Esophagus (tissue), 2 donors: ENCODE measurements at regions not wholly inside any gene's neighbourhood (a gene's known extent, or its start where the extent isn't known, plus 50 kb on each side); places are given as distances from the start of the nearest gene placed in this dataset.

ENCODE experiments used
- H3K27ac ChIP-seq, 2 donors: one replicate each; pipeline ENCODE4 v1.5.1; 2013; ENCODE audit warnings: low read depth in 2 of 2, mild to moderate bottlenecking in 2 of 2, inconsistent platforms in 1 of 2, low read length in 1 of 2, moderate library complexity in 1 of 2
- H3K27me3 ChIP-seq, 2 donors: one replicate each; pipeline ENCODE4 v1.6.1; 2013; ENCODE audit warnings: low read length in 2 of 2, control low read depth in 1 of 2, mild to moderate bottlenecking in 1 of 2; ENCODE audit not compliant: insufficient read depth in 2 of 2, control insufficient read depth in 1 of 2
- H3K36me3 ChIP-seq, 2 donors: one replicate each; pipeline ENCODE4 v1.6.1; 2013; ENCODE audit warnings: low read length in 1 of 2; ENCODE audit not compliant: control insufficient read depth in 2 of 2, insufficient read depth in 2 of 2
- H3K4me1 ChIP-seq, 2 donors: one replicate each; pipeline ENCODE4 v1.6.1; 2013; ENCODE audit warnings: low read length in 1 of 2; ENCODE audit not compliant: control insufficient read depth in 2 of 2, insufficient read depth in 2 of 2
- H3K4me3 ChIP-seq, 2 donors: one replicate each; pipeline ENCODE4 v1.5.1; 2013; ENCODE audit warnings: low read length in 2 of 2, mild to moderate bottlenecking in 2 of 2, low read depth in 1 of 2, moderate library complexity in 1 of 2
- H3K9me3 ChIP-seq, 2 donors: one replicate each; pipeline ENCODE4 v1.6.1; 2013; ENCODE audit warnings: mild to moderate bottlenecking in 2 of 2, low read depth in 1 of 2, low read length in 1 of 2, moderate library complexity in 1 of 2; ENCODE audit not compliant: control insufficient read depth in 2 of 2, insufficient read depth in 1 of 2
- WGBS, 2 donors: extraction: QIAGEN DNeasy Blood & Tissue Kit; methylation state at CpG; one replicate each; pipeline ENCODE4 v1.1.7; 2013; 5-methylcytosine and 5-hydroxymethylcytosine counted together
- donor health status: healthy with polysubstance abuse.
- donor health status: Bipolar disorder and iron deficiency.

GRCh38 chr2:215498431-215498830 lies 62.6 kb upstream of the FN1 start:
- Histone ChIP-seq H3K27me3 (no peaks in the 10 kb centered on the region), H3K4me3 (no peak overlapping the region), H3K27ac (no peak overlapping the region), H3K4me1 (no peaks in the 10 kb centered on the region), H3K9me3 (no peaks in the 10 kb centered on the region), H3K36me3 (no peaks in the 10 kb centered on the region)
- WGBS, 2 donors, result 80 to 84% methylated on average over 8 of the region's 8 CpGs

- no peaks in the 10 kb centered on the region for H3K36me3 ChIP-seq
- no peaks in the 10 kb centered on the region for H3K27me3 ChIP-seq
- no peak overlapping the region for H3K4me3 ChIP-seq
- no peaks in the 10 kb centered on the region for H3K9me3 ChIP-seq
- no peak overlapping the region for H3K27ac ChIP-seq
- no peaks in the 10 kb centered on the region for H3K4me1 ChIP-seq
These were observed 57.5 kb upstream of the FN1 start for GRCh38 chr2:215493376-215493775.

- Histone ChIP-seq H3K27ac (no peak overlapping the region), H3K4me1 (no peaks in the 10 kb centered on the region), H3K9me3 (no peaks in the 10 kb centered on the region), H3K4me3 (no peak overlapping the region), H3K27me3 (no peaks in the 10 kb centered on the region), H3K36me3 (no peaks in the 10 kb centered on the region)
- WGBS, 2 donors, result 82 to 83% methylated on average over 3 of the region's 3 CpGs
These were observed 53.5 kb upstream of the FN1 start for GRCh38 chr2:215489288-215489848.

- Histone ChIP-seq H3K4me1 (no peaks in the 10 kb centered on the region), H3K4me3 (no peak overlapping the region), H3K27me3 (no peaks in the 10 kb centered on the region), H3K27ac (no peak overlapping the region), H3K36me3 (no peaks in the 10 kb centered on the region), H3K9me3 (no peaks in the 10 kb centered on the region)
- WGBS, 2 donors, result 48 to 64% methylated on average over 4 of the region's 4 CpGs
These were observed 51.1 kb upstream of the FN1 start for GRCh38 chr2:215487002-215487372.

GRCh38 chr2:215486291-215487001 lies 50.6 kb upstream of the FN1 start:
- 83 to 88% methylated on average over 2 of the region's 2 CpGs for WGBS, 2 donors
- no peaks in the 10 kb centered on the region for H3K27me3 ChIP-seq
- no peaks in the 10 kb centered on the region for H3K36me3 ChIP-seq
- H3K4me1 ChIP-seq, result no peaks in the 10 kb centered on the region
- no peak overlapping the region for H3K27ac ChIP-seq
- H3K9me3 ChIP-seq, result no peaks in the 10 kb centered on the region
- H3K4me3 ChIP-seq, result no peak overlapping the region
